ENCODE measurements at regions not wholly inside any gene's neighbourhood (a gene's known extent, or its start where the extent isn't known, plus 50 kb on each side); places are given as distances from the start of the nearest gene placed in this dataset.

DNA sequence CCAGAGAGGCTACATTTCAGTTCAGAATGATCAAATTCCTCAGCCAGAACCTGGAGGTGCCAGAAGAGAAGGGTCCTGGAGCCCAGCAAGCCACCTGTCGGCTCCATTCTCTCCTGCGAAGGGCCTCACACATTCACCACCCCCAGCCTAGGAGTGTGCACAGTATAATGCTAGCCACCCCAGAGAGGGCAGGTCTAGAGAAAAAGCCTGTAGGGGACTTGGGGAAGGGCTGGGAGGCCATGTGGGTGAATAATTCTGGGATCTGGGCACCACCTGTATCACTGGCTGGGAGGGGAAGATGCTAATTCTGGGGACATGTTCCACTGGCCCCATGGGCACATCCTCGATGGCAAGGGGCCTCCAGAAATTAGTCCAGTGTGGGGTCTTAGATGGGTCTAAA, 127.6 kb upstream of the HNMT start:
- Histone ChIP-seq H3K4me1 (ENCODE audit: control insufficient read depth, insufficient read depth, low read length) (no peaks in the 10 kb centered on the region), H3K36me3 (ENCODE audit: control insufficient read depth in 2 of 2, insufficient read depth in 2 of 2, low read length in 1 of 2) (no peaks in the 10 kb centered on the region), H3K27ac (ENCODE audit: control insufficient read depth, insufficient read depth) (no peak overlapping the region), H3K9ac (ENCODE audit: control insufficient read depth, insufficient read depth, low read length) (no peak overlapping the region), H3K79me2 (ENCODE audit: control insufficient read depth, insufficient read depth, low read length) (no peaks in the 10 kb centered on the region), H2AFZ (ENCODE audit: control insufficient read depth, low read depth, low read length) (no peak overlapping the region), H4K20me1 (ENCODE audit: control insufficient read depth, insufficient read depth) (no peaks in the 10 kb centered on the region), H3K4me3 (no peak overlapping the region), H3K9me3 (replicated peaks; ENCODE audit: control insufficient read depth, insufficient read depth, low read length) (no peaks in the 10 kb centered on the region), H3K27me3 (replicated peaks in 1 of 2; ENCODE audit: control insufficient read depth in 2 of 2, insufficient read depth in 2 of 2, low read length in 1 of 2) (no peaks in the 10 kb centered on the region), H3K4me2 (ENCODE audit: control insufficient read depth, insufficient read depth) (no peak overlapping the region)
- FAIRE-seq (no peak), DNase-seq (ENCODE audit: low read depth, low spot score) (no peak), ATAC-seq (no peak)
- TF ChIP-seq TBL1XR1 (IDR thresholded peaks at IDR 0.05; ENCODE audit: low read depth, low read length) (no peak), CBX5 (IDR thresholded peaks at IDR 0.05; ENCODE audit: low read depth) (no peak), PAX5 (IDR thresholded peaks at IDR 0.05; ENCODE audit: borderline replicate concordance, low read depth, low read length) (no peak), CREB1 (IDR thresholded peaks at IDR 0.05; ENCODE audit: low read depth) (no peak), SMC3 (IDR thresholded peaks at IDR 0.05; ENCODE audit: borderline replicate concordance, low read length) (no peak), TAF1 (IDR thresholded peaks at IDR 0.05; ENCODE audit: borderline replicate concordance, low read depth, low read length) (no peak)
- ChIA-PET SMC1A (ENCODE audit: uncharacterized antibody, unreplicated experiment) (interaction anchor here (1.0 to 2.2 kb wide), 2 partner anchors 19 to 904 kb away, joined by 4 to 14 read pairs; no protein-coding TSS in a partner anchor), RAD21 (ENCODE audit: unreplicated experiment) (no interaction called here), POLR2A (no interaction called here), CTCF (interaction anchor here (0.7 to 3.8 kb wide), 9 partner anchors 9 to 1723 kb away, joined by 3 to 42 read pairs (median 13); no protein-coding TSS in a partner anchor)
- 16% methylated on average over 3 of the region's 3 CpGs for WGBS (ENCODE audit: insufficient coverage, insufficient replicate concordance, low lambda C conversion rate, missing lambda C conversion rate)
- BruUV-seq (replicated peaks), result no TSS peak
- intact Hi-C loops (cut with micrococcal nuclease; ENCODE audit: unreplicated experiment) (loop anchor here (5.0 kb wide), 1 partner anchor 964 kb away; no protein-coding TSS in a partner anchor), in situ Hi-C loops (cut with MboI) (loop anchor here (5.0 to 25.0 kb wide), 4 partner anchors 369 to 1924 kb away; no protein-coding TSS in a partner anchor)

- no TSS peak for BruUV-seq (replicated peaks)
- Histone ChIP-seq H3K9ac (ENCODE audit: control insufficient read depth, insufficient read depth, low read length) (no peak overlapping the region), H2AFZ (ENCODE audit: control insufficient read depth, low read depth, low read length) (no peak overlapping the region), H3K36me3 (ENCODE audit: control insufficient read depth in 2 of 2, insufficient read depth in 2 of 2, low read length in 1 of 2) (no peaks in the 10 kb centered on the region), H3K79me2 (ENCODE audit: control insufficient read depth, insufficient read depth, low read length) (no peaks in the 10 kb centered on the region), H3K27me3 (replicated peaks in 1 of 2; ENCODE audit: control insufficient read depth in 2 of 2, insufficient read depth in 2 of 2, low read length in 1 of 2) (no peaks in the 10 kb centered on the region), H3K4me2 (ENCODE audit: control insufficient read depth, insufficient read depth) (no peak overlapping the region), H3K4me3 (no peak overlapping the region), H4K20me1 (ENCODE audit: control insufficient read depth, insufficient read depth) (no peaks in the 10 kb centered on the region), H3K4me1 (ENCODE audit: control insufficient read depth, insufficient read depth, low read length) (no peaks in the 10 kb centered on the region), H3K27ac (ENCODE audit: control insufficient read depth, insufficient read depth) (no peak overlapping the region), H3K9me3 (replicated peaks; ENCODE audit: control insufficient read depth, insufficient read depth, low read length) (no peaks in the 10 kb centered on the region)
- no peak for ATAC-seq
- WGBS (ENCODE audit: insufficient coverage, insufficient replicate concordance, low lambda C conversion rate, missing lambda C conversion rate), result 17% methylated on average over 4 of the region's 4 CpGs
- intact Hi-C loops (cut with micrococcal nuclease; ENCODE audit: unreplicated experiment), result loop anchor here (1.0 to 5.0 kb wide), 4 partner anchors 371 to 1415 kb away; no protein-coding TSS in a partner anchor
- POLR2A ChIA-PET, result interaction anchor here (1.3 kb wide), 1 partner anchor 9 kb away, joined by 3 read pairs; no protein-coding TSS in a partner anchor
- SMC1A ChIA-PET (ENCODE audit: uncharacterized antibody, unreplicated experiment), result interaction anchor here (0.9 to 2.2 kb wide), 19 partner anchors 10 to 1453 kb away, joined by 3 to 14 read pairs (median 3); no protein-coding TSS in a partner anchor
- RAD21 ChIA-PET (ENCODE audit: unreplicated experiment), result interaction anchor here (0.7 to 1.8 kb wide), 7 partner anchors 8 to 906 kb away, joined by 3 to 14 read pairs (median 4); no protein-coding TSS in a partner anchor
- CTCF ChIA-PET, result interaction anchor here (0.7 to 3.8 kb wide), 21 partner anchors 8 to 1415 kb away, joined by 3 to 42 read pairs (median 6); no protein-coding TSS in a partner anchor
- no peak for FAIRE-seq
- in situ Hi-C loops (cut with MboI), result loop anchor here (5.0 to 25.0 kb wide), 4 partner anchors 371 to 1926 kb away; no protein-coding TSS in a partner anchor
- no peak for DNase-seq (ENCODE audit: low read depth, low spot score)
- TF ChIP-seq POLR2AphosphoS2 (IDR thresholded peaks at IDR 0.05; ENCODE audit: low read depth, low read length), result no peak
- no peak for TF ChIP-seq NFYA (IDR thresholded peaks at IDR 0.05; ENCODE audit: borderline replicate concordance, low read depth, low read length)
- no peak for TF ChIP-seq HDAC6 (IDR thresholded peaks at IDR 0.05; ENCODE audit: unreplicated experiment)
- no peak for TF ChIP-seq ZNF274 (IDR thresholded peaks at IDR 0.05; ENCODE audit: insufficient read depth, insufficient read length)
- no peak for TF ChIP-seq RAD21 (IDR thresholded peaks at IDR 0.05; ENCODE audit: insufficient read depth, low read depth, low read length)
- no peak for TF ChIP-seq KDM1A (IDR thresholded peaks at IDR 0.05; ENCODE audit: borderline replicate concordance)
- TF ChIP-seq ELK1 (IDR thresholded peaks at IDR 0.05; ENCODE audit: low read depth, low read length), result no peak
- no peak for TF ChIP-seq NR2C2 (IDR thresholded peaks at IDR 0.05; ENCODE audit: borderline replicate concordance, control insufficient read depth, insufficient read length, low read depth)
- no peak for TF ChIP-seq ZNF384 (IDR thresholded peaks at IDR 0.05; ENCODE audit: borderline replicate concordance, low read depth, low read length)
- no peak for TF ChIP-seq SMC3 (IDR thresholded peaks at IDR 0.05; ENCODE audit: borderline replicate concordance, low read length)
- no peak for TF ChIP-seq HCFC1 (IDR thresholded peaks at IDR 0.05; ENCODE audit: low read length)
- TF ChIP-seq IKZF1 (conservative IDR thresholded peaks at IDR 0.05), result no peak
- TF ChIP-seq FOS (IDR thresholded peaks at IDR 0.05; ENCODE audit: borderline replicate concordance, extremely low read depth, insufficient read length), result no peak
Observed at GRCh38 chr2:137837830-137838229, 126.4 kb upstream of the HNMT start.
